NCI-H187 (cell line): ENCODE measurements at regions not wholly inside any gene's neighbourhood (a gene's known extent, or its start where the extent isn't known, plus 50 kb on each side); places are given as distances from the start of the nearest gene placed in this dataset.

Experiments used
- DNase-seq, 2 experiments: peaks; one replicate each; lab custom pipeline; 2025; lab: John Stamatoyannopoulos, UW

DNA sequence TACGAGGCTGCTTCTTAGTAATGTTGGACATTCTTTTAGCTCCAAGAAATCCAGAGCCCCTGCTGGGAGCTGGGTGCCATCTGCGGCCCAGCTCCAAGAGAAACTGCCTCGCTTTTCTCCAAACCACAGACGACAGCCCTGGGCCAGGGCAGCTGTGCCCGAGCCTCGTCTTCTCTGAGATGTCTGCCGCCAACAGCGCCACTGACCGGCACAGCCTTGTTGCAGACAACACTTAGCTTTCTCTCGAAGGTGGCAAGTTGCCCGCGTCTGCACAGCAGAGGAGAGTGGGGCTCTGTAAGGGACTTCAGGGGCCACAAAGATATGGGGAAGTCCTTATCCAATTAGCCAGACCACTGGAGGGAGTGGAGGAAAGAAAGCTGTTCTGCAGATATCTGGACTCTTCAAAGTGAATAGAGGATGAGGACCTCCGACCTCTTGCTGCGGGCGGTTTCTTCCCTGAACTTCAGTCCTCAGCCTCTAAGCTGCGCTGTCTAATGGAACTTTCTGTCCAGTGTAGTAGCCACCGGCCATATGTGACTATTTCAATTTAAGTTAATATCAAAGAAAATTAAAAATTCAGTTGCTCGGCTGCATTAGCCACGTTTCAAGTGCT, 63.9 kb upstream of the DISP3 start:
- DNase-seq = no peak

DNA sequence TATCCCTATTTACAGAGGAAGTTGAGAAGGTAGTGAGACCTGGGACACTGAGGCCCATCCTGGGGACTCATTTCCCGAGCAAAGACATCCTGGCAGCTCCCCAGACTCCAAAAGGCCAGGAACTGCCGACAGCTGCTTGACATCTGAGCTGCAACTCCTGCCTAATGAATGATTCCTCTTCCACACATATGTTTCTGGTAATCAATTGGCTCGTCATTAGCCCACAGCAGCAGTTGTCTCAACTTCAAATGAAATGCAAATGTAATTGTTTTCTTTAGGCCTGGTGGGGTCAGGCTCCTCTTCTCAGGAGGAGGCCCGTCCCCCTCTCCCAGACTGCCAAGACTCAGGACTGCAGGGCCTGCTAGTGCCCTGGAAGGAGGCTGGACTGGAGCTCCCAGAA, 61.8 kb upstream of the DISP3 start:
- DNase-seq = no peak

DNA sequence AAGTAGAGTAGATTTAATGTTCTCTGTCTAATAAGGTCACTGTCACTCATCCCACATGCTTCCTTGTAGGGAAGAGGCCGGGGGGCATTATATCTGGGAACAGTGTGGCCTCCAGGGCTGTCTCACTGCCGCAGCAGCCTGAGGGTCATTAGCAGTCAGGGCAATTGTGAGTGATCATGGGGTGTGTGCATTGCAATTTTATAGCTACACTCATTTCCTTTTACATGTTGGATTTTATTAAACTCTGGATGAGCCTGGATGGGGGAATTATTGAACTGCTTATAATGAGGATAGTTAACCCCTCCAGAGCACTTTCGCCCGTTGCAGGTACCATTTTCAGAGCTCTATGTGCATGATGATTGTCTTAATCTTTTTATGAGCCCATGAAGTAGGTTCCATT, 60.9 kb upstream of the DISP3 start:
- DNase-seq = no peak

DNA sequence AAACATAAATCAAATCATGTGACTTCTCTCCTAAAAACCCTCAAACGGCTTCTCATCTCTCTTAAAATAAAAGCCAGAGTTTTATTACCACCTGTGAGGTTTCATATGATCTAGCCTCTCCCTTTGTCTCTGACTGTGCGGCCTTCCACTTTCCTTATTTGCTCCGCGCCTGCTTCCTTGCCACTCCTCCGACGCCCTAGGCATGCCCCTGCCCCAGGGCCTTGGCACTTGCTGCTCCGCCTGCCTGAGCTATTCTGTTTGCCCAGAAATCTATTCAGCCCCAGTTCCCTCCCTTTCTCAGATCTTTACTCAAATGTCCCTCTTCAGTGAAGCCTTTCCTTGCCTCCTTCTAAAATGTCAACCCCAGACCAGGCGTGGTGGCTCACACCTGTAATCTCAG, 57.5 kb upstream of the DISP3 start:
- no peak for DNase-seq

DNA sequence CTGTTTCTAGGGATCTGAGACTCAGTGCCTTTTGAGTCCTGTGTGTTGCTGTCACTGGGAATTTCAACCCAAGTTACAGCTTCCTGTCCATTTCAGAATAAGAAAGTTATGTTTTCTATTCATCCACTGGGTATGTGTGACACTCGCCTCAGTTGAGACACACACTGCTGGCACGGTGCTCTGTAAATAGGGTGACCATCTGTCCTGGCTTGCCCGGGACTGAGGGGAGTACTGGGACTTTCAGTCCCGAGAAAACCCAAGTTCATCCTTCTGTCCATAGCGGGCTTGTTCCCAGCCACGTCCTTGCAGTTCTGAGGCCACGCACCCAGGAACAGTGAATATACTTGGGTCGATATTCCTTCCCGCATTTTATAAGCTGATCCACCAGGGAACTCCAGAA, 56.3 kb upstream of the DISP3 start:
- no peak for DNase-seq

DNA sequence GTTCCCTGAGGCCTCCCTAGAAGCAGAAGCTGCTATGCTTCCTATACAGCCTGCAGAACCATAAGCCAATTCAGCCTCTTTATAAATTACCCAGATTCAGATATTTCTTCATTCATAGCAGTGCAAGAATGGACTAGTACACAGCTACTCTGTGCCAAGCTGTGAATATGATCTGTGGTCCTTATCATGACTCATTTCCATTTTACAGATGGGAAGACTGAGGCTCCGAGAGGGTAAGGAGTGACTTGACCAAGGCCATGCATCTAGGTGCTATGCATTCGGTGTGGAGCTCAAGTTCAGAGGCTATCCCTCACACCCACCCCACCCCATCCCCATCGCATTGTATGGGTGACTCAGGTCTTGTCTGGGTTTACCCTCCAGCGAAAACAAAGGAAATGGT, 52.3 kb upstream of the DISP3 start:
- no peak for DNase-seq

DNA sequence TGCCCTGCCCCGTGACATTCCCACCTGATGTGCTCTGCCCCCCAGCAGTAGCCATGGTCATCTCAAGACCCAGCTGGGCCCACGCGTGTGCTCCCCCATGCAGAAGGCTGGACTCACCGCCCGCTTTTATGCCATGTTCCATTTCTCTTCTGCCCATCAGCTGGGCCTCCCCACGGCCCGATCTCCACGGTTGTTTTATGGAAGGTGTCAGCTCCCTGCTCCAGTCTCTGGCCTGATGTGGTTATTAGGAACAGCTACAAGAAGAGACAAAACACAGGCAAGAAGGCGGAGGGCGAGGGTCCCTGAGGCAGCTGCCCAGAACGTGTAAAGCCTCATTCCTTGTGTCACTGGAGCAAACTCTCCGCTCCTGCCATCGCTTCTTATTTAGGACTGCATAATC, 50.2 kb upstream of the DISP3 start:
- DNase-seq = no peak
